ENCODE measurements at regions not wholly inside any gene's neighbourhood (a gene's known extent, or its start where the extent isn't known, plus 50 kb on each side); places are given as distances from the start of the nearest gene placed in this dataset.
"Not testable (repeated sequence)": the region's sequence is repeated elsewhere in the genome, so short reads cannot be mapped to it uniquely, and the experiment has no call there.

DNA sequence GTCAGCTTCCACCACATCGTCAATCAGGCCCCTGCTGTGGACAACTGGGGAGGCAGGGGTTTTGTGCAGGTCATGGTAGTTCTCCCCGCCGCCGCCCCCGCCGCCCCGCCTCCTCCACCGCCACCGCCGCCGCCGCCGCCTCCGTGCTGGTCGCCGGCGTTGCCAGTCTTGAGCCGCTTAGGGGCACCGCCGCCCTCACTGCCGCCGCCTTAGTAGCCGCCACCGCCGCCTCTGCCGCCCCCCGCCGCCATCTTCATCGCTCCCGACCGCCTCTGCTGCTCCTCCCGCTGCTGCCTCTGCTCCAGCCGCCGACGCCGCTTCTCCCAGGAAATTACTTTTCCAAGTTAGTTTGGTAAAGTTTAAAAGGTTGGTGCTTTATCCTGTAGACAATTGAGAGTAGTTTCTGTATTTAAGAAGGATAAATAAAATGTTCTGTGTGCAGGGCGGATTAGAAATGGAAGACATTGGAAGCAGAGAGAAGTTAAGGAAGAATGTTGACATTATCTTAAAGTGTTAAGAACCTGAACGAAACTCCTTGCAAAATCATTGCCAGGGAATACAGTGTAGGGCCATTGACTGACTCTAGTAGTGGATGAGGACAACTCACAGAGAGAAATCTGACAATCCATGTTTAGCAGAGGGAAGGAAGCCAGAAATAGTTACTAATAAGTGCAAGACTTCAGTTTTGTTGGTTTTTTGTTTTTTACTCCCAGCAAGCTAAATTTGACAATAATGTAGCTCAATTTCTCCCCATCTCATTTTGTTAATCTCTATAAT lies 53.0 kb upstream of the GOLGA8A start:
- no peak for TF ChIP-seq ZNF544 (tag by site-specific recombination; IDR thresholded peaks at IDR 0.05)
- no peak for TF ChIP-seq ZNF146 (tag by site-specific recombination; IDR thresholded peaks at IDR 0.05)
- TF ChIP-seq ZNF658 (tag by site-specific recombination; IDR thresholded peaks at IDR 0.05): no peak
- TF ChIP-seq, protein P1, sequence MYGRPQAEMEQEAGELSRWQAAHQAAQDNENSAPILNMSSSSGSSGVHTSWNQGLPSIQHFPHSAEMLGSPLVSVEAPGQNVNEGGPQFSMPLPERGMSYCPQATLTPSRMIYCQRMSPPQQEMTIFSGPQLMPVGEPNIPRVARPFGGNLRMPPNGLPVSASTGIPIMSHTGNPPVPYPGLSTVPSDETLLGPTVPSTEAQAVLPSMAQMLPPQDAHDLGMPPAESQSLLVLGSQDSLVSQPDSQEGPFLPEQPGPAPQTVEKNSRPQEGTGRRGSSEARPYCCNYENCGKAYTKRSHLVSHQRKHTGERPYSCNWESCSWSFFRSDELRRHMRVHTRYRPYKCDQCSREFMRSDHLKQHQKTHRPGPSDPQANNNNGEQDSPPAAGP (tag by site-specific recombination; IDR thresholded peaks at IDR 0.05): no peak
- TF ChIP-seq ZNF404 (tag by site-specific recombination; IDR thresholded peaks at IDR 0.05): no peak
- no peak for TF ChIP-seq ZNF701 (tag by site-specific recombination; IDR thresholded peaks at IDR 0.05)
- no peak for TF ChIP-seq ZNF629 (tag by site-specific recombination; IDR thresholded peaks at IDR 0.05)
- no peak for TF ChIP-seq SETDB1 (IDR thresholded peaks at IDR 0.05; ENCODE audit: insufficient read length, low read length)
- TF ChIP-seq ZNF211 (tag by site-specific recombination; IDR thresholded peaks at IDR 0.05; ENCODE audit: low read depth): no peak
- TF ChIP-seq ZNF391 (tag by site-specific recombination; IDR thresholded peaks at IDR 0.05; ENCODE audit: borderline replicate concordance, low read depth): no peak
- no peak for TF ChIP-seq ZFP41 (tag by site-specific recombination; IDR thresholded peaks at IDR 0.05; ENCODE audit: borderline replicate concordance)
- no peak for TF ChIP-seq ZNF274 (IDR thresholded peaks at IDR 0.05; ENCODE audit: low read length)
- no peak for TF ChIP-seq ZNF274 (tag by site-specific recombination; IDR thresholded peaks at IDR 0.05; ENCODE audit: borderline replicate concordance)
- TF ChIP-seq, protein P2, sequence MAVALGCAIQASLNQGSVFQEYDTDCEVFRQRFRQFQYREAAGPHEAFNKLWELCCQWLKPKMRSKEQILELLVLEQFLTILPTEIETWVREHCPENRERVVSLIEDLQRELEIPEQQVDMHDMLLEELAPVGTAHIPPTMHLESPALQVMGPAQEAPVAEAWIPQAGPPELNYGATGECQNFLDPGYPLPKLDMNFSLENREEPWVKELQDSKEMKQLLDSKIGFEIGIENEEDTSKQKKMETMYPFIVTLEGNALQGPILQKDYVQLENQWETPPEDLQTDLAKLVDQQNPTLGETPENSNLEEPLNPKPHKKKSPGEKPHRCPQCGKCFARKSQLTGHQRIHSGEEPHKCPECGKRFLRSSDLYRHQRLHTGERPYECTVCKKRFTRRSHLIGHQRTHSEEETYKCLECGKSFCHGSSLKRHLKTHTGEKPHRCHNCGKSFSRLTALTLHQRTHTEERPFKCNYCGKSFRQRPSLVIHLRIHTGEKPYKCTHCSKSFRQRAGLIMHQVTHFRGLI (tag by site-specific recombination; IDR thresholded peaks at IDR 0.05): no peak
- TF ChIP-seq ZNF114 (tag by site-specific recombination; IDR thresholded peaks at IDR 0.05): no peak
- TF ChIP-seq ZNF239 (tag by site-specific recombination; IDR thresholded peaks at IDR 0.05): no peak
- TF ChIP-seq, protein P3, sequence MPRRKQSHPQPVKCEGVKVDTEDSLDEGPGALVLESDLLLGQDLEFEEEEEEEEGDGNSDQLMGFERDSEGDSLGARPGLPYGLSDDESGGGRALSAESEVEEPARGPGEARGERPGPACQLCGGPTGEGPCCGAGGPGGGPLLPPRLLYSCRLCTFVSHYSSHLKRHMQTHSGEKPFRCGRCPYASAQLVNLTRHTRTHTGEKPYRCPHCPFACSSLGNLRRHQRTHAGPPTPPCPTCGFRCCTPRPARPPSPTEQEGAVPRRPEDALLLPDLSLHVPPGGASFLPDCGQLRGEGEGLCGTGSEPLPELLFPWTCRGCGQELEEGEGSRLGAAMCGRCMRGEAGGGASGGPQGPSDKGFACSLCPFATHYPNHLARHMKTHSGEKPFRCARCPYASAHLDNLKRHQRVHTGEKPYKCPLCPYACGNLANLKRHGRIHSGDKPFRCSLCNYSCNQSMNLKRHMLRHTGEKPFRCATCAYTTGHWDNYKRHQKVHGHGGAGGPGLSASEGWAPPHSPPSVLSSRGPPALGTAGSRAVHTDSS (tag by site-specific recombination; IDR thresholded peaks at IDR 0.05): no peak
- TF ChIP-seq ZNF555 (tag by site-specific recombination; conservative IDR thresholded peaks at IDR 0.05): no peak
- no peak for TF ChIP-seq ZNF529 (tag by site-specific recombination; IDR thresholded peaks at IDR 0.05; ENCODE audit: insufficient replicate concordance)
- no peak for TF ChIP-seq ZNF530 (tag by site-specific recombination; IDR thresholded peaks at IDR 0.05; ENCODE audit: low read depth)
- TF ChIP-seq SALL2 (tag by site-specific recombination; IDR thresholded peaks at IDR 0.05; ENCODE audit: borderline replicate concordance): no peak
- Histone ChIP-seq H3K27ac (ENCODE audit: extremely low read depth, low read depth, low read length) (no peak overlapping the region), H3K36me3 (ENCODE audit: control insufficient read depth in 2 of 2, insufficient read depth in 1 of 2, low read length in 2 of 2) (no peaks in the 10 kb centered on the region), H3K4me1 (ENCODE audit: control insufficient read depth, insufficient read depth, low read length) (no peaks in the 10 kb centered on the region), H3K9me3 (ENCODE audit: control insufficient read depth, insufficient read depth, low read depth, low read length) (no peaks in the 10 kb centered on the region), H3K4me3 (ENCODE audit: low read depth, low read length) (no peak overlapping the region)
- ChIA-PET POLR2A (no interaction called here), CTCF (no interaction called here)

DNA sequence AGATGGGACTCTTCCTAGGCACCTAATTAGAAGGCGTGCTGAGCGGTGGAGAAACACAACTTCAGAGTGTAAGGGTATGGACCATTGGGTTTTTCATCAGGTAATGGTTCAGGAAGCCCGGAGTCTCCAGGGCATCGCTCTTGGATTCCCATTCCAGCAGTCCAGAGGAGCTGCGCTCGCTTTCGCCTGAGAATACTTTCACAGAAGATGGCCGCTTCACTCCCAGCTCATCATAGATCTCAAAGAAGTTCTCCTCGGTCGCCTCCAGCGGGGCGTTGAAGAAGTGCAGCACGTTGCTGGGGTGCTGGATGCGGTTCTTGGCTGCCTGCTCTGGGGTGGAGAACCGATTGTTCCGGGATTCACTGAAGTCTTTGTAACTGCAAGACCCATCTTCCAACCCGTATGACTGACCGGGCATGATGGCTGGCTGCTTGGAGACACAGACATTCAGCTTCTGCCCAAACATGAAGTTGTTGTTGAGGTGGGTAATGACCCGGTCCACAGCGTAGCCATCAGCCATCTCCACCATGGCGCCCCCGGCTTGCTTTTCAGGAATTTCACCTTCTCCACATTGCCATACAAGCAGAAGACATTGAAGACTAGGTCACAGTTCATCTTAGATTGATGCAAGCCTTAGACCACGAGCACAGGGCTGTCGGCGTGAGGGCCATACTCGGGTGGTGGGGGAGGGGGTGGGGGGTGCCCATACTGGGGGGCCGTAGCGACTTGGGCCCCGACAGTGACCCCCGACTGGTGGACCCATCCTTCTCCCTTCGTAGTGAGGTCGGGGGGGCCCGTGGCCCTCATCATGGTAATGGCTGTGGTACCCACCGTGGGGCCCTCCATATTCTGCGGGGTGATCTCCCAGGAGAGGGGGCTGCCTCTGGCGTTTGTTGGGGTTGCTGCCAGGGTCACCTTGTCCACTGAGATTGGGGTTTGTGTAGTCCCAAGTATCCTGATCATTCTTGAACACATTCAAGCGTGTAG lies 51.7 kb upstream of the GOLGA8A start:
- H3K4me3 ChIP-seq (ENCODE audit: low read depth, low read length); H3K27ac ChIP-seq (ENCODE audit: extremely low read depth, low read depth, low read length); H3K36me3 ChIP-seq (ENCODE audit: control insufficient read depth in 2 of 2, insufficient read depth in 1 of 2, low read length in 2 of 2); CTCF ChIA-PET; H3K9me3 ChIP-seq (ENCODE audit: control insufficient read depth, insufficient read depth, low read depth, low read length); H3K4me1 ChIP-seq (ENCODE audit: control insufficient read depth, insufficient read depth, low read length); POLR2A ChIA-PET: not testable (repeated sequence)

Data from HEK293 (cell line).